ENCODE measurements at regions not wholly inside any gene's neighbourhood (a gene's known extent, or its start where the extent isn't known, plus 50 kb on each side); places are given as distances from the start of the nearest gene placed in this dataset.

GRCh38 chr5:13143630-13144029 lies 800.9 kb downstream of the DNAH5 start:
- TF ChIP-seq ISL1 (CRISPR knock-in tag; IDR thresholded peaks at IDR 0.05) = no peak
- TF ChIP-seq, protein P1, sequence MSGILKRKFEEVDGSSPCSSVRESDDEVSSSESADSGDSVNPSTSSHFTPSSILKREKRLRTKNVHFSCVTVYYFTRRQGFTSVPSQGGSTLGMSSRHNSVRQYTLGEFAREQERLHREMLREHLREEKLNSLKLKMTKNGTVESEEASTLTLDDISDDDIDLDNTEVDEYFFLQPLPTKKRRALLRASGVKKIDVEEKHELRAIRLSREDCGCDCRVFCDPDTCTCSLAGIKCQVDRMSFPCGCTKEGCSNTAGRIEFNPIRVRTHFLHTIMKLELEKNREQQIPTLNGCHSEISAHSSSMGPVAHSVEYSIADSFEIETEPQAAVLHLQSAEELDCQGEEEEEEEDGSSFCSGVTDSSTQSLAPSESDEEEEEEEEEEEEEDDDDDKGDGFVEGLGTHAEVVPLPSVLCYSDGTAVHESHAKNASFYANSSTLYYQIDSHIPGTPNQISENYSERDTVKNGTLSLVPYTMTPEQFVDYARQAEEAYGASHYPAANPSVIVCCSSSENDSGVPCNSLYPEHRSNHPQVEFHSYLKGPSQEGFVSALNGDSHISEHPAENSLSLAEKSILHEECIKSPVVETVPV (CRISPR knock-in tag; IDR thresholded peaks at IDR 0.05) = no peak

GRCh38 chr5:13143214-13143613 lies 801.3 kb downstream of the DNAH5 start:
- TF ChIP-seq ZFP30 (CRISPR knock-in tag; IDR thresholded peaks at IDR 0.05) = no peak
- no peak for TF ChIP-seq GLIS3 (CRISPR knock-in tag; IDR thresholded peaks at IDR 0.05)
- no peak for TF ChIP-seq ZFP3 (CRISPR knock-in tag; IDR thresholded peaks at IDR 0.05)
- TF ChIP-seq ISL1 (CRISPR knock-in tag; IDR thresholded peaks at IDR 0.05) = no peak
- TF ChIP-seq ZNF8 (CRISPR knock-in tag; IDR thresholded peaks at IDR 0.05) = no peak
- TF ChIP-seq RARB (CRISPR knock-in tag; IDR thresholded peaks at IDR 0.05) = no peak
- no peak for TF ChIP-seq CSDC2 (CRISPR knock-in tag; IDR thresholded peaks at IDR 0.05)
- no peak for ATAC-seq

More at GRCh38 chr5:13143630-13144029, 800.9 kb downstream of the DNAH5 start:
- ATAC-seq = no peak

- TF ChIP-seq BACH2 (CRISPR knock-in tag; IDR thresholded peaks at IDR 0.05; ENCODE audit: borderline replicate concordance) (no peak), GLIS3 (CRISPR knock-in tag; IDR thresholded peaks at IDR 0.05) (no peak)
- TF ChIP-seq, protein P2, sequence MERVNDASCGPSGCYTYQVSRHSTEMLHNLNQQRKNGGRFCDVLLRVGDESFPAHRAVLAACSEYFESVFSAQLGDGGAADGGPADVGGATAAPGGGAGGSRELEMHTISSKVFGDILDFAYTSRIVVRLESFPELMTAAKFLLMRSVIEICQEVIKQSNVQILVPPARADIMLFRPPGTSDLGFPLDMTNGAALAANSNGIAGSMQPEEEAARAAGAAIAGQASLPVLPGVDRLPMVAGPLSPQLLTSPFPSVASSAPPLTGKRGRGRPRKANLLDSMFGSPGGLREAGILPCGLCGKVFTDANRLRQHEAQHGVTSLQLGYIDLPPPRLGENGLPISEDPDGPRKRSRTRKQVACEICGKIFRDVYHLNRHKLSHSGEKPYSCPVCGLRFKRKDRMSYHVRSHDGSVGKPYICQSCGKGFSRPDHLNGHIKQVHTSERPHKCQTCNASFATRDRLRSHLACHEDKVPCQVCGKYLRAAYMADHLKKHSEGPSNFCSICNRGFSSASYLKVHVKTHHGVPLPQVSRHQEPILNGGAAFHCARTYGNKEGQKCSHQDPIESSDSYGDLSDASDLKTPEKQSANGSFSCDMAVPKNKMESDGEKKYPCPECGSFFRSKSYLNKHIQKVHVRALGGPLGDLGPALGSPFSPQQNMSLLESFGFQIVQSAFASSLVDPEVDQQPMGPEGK (CRISPR knock-in tag; IDR thresholded peaks at IDR 0.05; ENCODE audit: borderline replicate concordance) = no peak
- no peak for ATAC-seq
Measured at GRCh38 chr5:13133951-13134350, 810.5 kb downstream of the DNAH5 start.

DNA sequence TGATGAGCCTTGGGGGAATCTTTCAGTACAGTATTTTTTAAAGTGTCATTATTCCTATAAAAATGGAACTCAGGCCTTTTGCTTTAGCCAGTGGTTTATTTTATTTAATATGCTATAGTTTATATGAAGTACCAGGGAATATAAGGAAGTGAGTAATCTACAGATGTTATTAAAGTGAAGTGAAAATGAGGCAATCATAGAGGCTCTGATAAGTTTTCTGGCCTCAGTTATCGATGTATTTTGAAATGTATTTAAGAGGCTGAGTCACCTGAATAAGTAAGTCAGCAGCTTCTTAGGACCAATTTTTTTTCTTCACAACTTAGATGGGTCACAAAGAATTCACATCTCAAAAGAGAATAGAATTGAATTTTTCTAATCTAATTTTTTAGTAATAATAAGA lies 829.0 kb downstream of the DNAH5 start:
- ATAC-seq = no peak
- TF ChIP-seq ZNF8 (CRISPR knock-in tag; IDR thresholded peaks at IDR 0.05) (no peak), TCF4 (CRISPR knock-in tag; IDR thresholded peaks at IDR 0.05; ENCODE audit: borderline replicate concordance) (no peak), BACH2 (CRISPR knock-in tag; IDR thresholded peaks at IDR 0.05; ENCODE audit: borderline replicate concordance) (no peak), PPARA (CRISPR knock-in tag; IDR thresholded peaks at IDR 0.05; ENCODE audit: borderline replicate concordance) (no peak), ZC3H10 (CRISPR knock-in tag; IDR thresholded peaks at IDR 0.05) (no peak), CSDC2 (CRISPR knock-in tag; IDR thresholded peaks at IDR 0.05) (no peak), OSR1 (CRISPR knock-in tag; IDR thresholded peaks at IDR 0.05) (no peak), CREB5 (CRISPR knock-in tag; IDR thresholded peaks at IDR 0.05; ENCODE audit: low read depth) (no peak), ZFP3 (CRISPR knock-in tag; IDR thresholded peaks at IDR 0.05) (no peak), ZNF565 (CRISPR knock-in tag; conservative IDR thresholded peaks at IDR 0.05; ENCODE audit: low read depth) (no peak), RARB (CRISPR knock-in tag; IDR thresholded peaks at IDR 0.05) (no peak), SNAI2 (CRISPR knock-in tag; IDR thresholded peaks at IDR 0.05) (no peak), POU6F1 (CRISPR knock-in tag; IDR thresholded peaks at IDR 0.05; ENCODE audit: borderline replicate concordance, low read depth) (no peak), ISL1 (CRISPR knock-in tag; IDR thresholded peaks at IDR 0.05) (no peak), ZFP30 (CRISPR knock-in tag; IDR thresholded peaks at IDR 0.05) (no peak), TSHZ2 (CRISPR knock-in tag; IDR thresholded peaks at IDR 0.05) (no peak)
- TF ChIP-seq, protein P2 (CRISPR knock-in tag; IDR thresholded peaks at IDR 0.05; ENCODE audit: borderline replicate concordance) = no peak
- TF ChIP-seq, protein P1 (CRISPR knock-in tag; IDR thresholded peaks at IDR 0.05) = no peak

All from SK-N-SH treated with all-trans-retinoic acid at 6 μM for 48 hours (cell line).